Lower leg skin (tissue), 3 donors: ENCODE measurements at regions not wholly inside any gene's neighbourhood (a gene's known extent, or its start where the extent isn't known, plus 50 kb on each side); places are given as distances from the start of the nearest gene placed in this dataset.

ENCODE experiments used
- POLR2A ChIP-seq, 2 donors: fragments of 450-650 bp; IDR thresholded peaks; one replicate each; pipeline ENCODE4 v1.6.1; 2016 to 2017; ENCODE audit warnings: antibody characterized with exemption in 2 of 2, mild to moderate bottlenecking in 1 of 2, moderate library complexity in 1 of 2
- TF ChIP-seq, protein P1 (sequence below), 3 donors: fragments of 450-650 bp; IDR thresholded peaks; one replicate each; pipeline ENCODE4 v1.5.1; 2016; ENCODE audit warnings: antibody characterized with exemption in 3 of 3, mild to moderate bottlenecking in 3 of 3, moderate library complexity in 2 of 3

DNA sequence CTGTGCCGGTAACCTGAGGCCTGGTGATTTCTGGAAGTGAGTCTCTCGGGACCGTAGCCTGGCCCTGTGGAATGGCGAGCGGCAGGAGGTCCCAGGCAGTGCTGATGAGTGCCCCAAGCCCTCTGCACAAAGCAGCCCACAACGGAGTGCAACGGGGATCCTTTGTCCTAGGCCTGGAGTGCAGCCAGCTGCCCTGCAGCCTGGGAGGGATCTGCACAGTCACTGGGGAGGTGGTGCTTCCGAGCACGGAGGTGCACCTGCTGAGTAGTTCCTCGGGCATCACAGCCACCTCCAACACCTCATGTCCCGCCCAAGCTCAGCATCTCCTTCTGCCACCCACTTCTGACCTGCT, 162.8 kb upstream of the ZMIZ1 start:
- TF ChIP-seq, protein P1, sequence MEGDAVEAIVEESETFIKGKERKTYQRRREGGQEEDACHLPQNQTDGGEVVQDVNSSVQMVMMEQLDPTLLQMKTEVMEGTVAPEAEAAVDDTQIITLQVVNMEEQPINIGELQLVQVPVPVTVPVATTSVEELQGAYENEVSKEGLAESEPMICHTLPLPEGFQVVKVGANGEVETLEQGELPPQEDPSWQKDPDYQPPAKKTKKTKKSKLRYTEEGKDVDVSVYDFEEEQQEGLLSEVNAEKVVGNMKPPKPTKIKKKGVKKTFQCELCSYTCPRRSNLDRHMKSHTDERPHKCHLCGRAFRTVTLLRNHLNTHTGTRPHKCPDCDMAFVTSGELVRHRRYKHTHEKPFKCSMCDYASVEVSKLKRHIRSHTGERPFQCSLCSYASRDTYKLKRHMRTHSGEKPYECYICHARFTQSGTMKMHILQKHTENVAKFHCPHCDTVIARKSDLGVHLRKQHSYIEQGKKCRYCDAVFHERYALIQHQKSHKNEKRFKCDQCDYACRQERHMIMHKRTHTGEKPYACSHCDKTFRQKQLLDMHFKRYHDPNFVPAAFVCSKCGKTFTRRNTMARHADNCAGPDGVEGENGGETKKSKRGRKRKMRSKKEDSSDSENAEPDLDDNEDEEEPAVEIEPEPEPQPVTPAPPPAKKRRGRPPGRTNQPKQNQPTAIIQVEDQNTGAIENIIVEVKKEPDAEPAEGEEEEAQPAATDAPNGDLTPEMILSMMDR (IDR thresholded peaks at IDR 0.05): no peak
- no peak for TF ChIP-seq POLR2A (IDR thresholded peaks at IDR 0.05)
